Astrocyte of the spinal cord (primary cell): ENCODE measurements at regions not wholly inside any gene's neighbourhood (a gene's known extent, or its start where the extent isn't known, plus 50 kb on each side); places are given as distances from the start of the nearest gene placed in this dataset.

Source experiments
- DNase-seq: peaks from one replicate; pipeline ENCODE4 v3.0.0; 2011; ENCODE audit warnings: low read depth, low spot score
- H3K4me3 ChIP-seq: 2 replicates; pipeline ENCODE4 v1.5.1; 2011; ENCODE audit warnings: low read depth, mild to moderate bottlenecking, low read length, moderate library complexity
- in situ Hi-C: cut with HindIII; loops from 2 replicates; pipeline ENCODE4 v1.10.0; 2017; ENCODE audit warnings: low sequenced_read_pairs
- TF ChIP-seq, protein P1 (sequence below): IDR thresholded peaks from 2 replicates; pipeline ENCODE4 v1.5.1; 2012; ENCODE audit warnings: low read depth, mild to moderate bottlenecking, low read length, inconsistent platforms

GRCh38 chr6:106017454-106017853, 68.7 kb upstream of the PRDM1 start:
- no peak overlapping the region for H3K4me3 ChIP-seq
- DNase-seq = no peak
- in situ Hi-C loops = no loop called here
- TF ChIP-seq, protein P1, sequence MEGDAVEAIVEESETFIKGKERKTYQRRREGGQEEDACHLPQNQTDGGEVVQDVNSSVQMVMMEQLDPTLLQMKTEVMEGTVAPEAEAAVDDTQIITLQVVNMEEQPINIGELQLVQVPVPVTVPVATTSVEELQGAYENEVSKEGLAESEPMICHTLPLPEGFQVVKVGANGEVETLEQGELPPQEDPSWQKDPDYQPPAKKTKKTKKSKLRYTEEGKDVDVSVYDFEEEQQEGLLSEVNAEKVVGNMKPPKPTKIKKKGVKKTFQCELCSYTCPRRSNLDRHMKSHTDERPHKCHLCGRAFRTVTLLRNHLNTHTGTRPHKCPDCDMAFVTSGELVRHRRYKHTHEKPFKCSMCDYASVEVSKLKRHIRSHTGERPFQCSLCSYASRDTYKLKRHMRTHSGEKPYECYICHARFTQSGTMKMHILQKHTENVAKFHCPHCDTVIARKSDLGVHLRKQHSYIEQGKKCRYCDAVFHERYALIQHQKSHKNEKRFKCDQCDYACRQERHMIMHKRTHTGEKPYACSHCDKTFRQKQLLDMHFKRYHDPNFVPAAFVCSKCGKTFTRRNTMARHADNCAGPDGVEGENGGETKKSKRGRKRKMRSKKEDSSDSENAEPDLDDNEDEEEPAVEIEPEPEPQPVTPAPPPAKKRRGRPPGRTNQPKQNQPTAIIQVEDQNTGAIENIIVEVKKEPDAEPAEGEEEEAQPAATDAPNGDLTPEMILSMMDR = no peak

GRCh38 chr6:106014955-106015354, 71.2 kb upstream of the PRDM1 start:
- in situ Hi-C loops = no loop called here
- TF ChIP-seq, protein P1 = no peak
- no peak for DNase-seq
- no peak overlapping the region for H3K4me3 ChIP-seq

- in situ Hi-C loops = no loop called here
- no peak overlapping the region for H3K4me3 ChIP-seq
- no peak for DNase-seq
- TF ChIP-seq, protein P1 = no peak
These were observed 74.7 kb upstream of the PRDM1 start for GRCh38 chr6:106011476-106011875.

GRCh38 chr6:106005954-106006353, 80.2 kb upstream of the PRDM1 start:
- TF ChIP-seq, protein P1 = no peak
- no peak for DNase-seq
- in situ Hi-C loops = no loop called here
- no peak overlapping the region for H3K4me3 ChIP-seq

DNA sequence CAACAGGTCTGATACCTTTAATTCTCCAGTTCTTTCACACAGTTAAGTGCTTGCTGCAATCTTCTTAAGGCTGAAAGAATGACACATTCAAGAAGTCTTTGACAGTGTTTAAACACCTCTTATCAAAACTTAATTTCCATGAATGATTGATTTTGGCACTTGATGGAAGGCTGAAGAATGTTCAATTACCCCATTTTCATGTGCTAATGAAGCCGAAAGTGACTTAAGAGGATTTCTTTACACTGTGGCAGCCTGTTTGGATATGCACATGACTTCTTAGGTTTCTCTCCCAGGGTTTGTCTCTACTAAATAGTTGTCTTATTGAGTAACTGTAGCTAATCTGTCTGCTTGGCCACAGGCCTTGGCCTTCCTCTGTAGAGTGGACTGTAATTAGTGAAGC, 81.1 kb upstream of the PRDM1 start:
- DNase-seq = no peak
- no peak overlapping the region for H3K4me3 ChIP-seq
- TF ChIP-seq, protein P1 = no peak
- in situ Hi-C loops = no loop called here

- no peak for DNase-seq
- in situ Hi-C loops = no loop called here
- TF ChIP-seq, protein P1 = no peak
- H3K4me3 ChIP-seq = no peak overlapping the region
These were observed 82.7 kb upstream of the PRDM1 start for GRCh38 chr6:106003268-106003987.
